ENCODE measurements at regions not wholly inside any gene's neighbourhood (a gene's known extent, or its start where the extent isn't known, plus 50 kb on each side); places are given as distances from the start of the nearest gene placed in this dataset.

GRCh38 chr11:26245046-26245445 lies 86.9 kb upstream of the ANO3 start:
- TF ChIP-seq, protein P1, sequence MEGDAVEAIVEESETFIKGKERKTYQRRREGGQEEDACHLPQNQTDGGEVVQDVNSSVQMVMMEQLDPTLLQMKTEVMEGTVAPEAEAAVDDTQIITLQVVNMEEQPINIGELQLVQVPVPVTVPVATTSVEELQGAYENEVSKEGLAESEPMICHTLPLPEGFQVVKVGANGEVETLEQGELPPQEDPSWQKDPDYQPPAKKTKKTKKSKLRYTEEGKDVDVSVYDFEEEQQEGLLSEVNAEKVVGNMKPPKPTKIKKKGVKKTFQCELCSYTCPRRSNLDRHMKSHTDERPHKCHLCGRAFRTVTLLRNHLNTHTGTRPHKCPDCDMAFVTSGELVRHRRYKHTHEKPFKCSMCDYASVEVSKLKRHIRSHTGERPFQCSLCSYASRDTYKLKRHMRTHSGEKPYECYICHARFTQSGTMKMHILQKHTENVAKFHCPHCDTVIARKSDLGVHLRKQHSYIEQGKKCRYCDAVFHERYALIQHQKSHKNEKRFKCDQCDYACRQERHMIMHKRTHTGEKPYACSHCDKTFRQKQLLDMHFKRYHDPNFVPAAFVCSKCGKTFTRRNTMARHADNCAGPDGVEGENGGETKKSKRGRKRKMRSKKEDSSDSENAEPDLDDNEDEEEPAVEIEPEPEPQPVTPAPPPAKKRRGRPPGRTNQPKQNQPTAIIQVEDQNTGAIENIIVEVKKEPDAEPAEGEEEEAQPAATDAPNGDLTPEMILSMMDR (conservative IDR thresholded peaks at IDR 0.05; ENCODE audit: low read depth in 2 of 2), result no peak
- no peak for TF ChIP-seq EZH2 (IDR thresholded peaks at IDR 0.05; ENCODE audit: low read depth, unreplicated experiment)
- TF ChIP-seq, protein P2, sequence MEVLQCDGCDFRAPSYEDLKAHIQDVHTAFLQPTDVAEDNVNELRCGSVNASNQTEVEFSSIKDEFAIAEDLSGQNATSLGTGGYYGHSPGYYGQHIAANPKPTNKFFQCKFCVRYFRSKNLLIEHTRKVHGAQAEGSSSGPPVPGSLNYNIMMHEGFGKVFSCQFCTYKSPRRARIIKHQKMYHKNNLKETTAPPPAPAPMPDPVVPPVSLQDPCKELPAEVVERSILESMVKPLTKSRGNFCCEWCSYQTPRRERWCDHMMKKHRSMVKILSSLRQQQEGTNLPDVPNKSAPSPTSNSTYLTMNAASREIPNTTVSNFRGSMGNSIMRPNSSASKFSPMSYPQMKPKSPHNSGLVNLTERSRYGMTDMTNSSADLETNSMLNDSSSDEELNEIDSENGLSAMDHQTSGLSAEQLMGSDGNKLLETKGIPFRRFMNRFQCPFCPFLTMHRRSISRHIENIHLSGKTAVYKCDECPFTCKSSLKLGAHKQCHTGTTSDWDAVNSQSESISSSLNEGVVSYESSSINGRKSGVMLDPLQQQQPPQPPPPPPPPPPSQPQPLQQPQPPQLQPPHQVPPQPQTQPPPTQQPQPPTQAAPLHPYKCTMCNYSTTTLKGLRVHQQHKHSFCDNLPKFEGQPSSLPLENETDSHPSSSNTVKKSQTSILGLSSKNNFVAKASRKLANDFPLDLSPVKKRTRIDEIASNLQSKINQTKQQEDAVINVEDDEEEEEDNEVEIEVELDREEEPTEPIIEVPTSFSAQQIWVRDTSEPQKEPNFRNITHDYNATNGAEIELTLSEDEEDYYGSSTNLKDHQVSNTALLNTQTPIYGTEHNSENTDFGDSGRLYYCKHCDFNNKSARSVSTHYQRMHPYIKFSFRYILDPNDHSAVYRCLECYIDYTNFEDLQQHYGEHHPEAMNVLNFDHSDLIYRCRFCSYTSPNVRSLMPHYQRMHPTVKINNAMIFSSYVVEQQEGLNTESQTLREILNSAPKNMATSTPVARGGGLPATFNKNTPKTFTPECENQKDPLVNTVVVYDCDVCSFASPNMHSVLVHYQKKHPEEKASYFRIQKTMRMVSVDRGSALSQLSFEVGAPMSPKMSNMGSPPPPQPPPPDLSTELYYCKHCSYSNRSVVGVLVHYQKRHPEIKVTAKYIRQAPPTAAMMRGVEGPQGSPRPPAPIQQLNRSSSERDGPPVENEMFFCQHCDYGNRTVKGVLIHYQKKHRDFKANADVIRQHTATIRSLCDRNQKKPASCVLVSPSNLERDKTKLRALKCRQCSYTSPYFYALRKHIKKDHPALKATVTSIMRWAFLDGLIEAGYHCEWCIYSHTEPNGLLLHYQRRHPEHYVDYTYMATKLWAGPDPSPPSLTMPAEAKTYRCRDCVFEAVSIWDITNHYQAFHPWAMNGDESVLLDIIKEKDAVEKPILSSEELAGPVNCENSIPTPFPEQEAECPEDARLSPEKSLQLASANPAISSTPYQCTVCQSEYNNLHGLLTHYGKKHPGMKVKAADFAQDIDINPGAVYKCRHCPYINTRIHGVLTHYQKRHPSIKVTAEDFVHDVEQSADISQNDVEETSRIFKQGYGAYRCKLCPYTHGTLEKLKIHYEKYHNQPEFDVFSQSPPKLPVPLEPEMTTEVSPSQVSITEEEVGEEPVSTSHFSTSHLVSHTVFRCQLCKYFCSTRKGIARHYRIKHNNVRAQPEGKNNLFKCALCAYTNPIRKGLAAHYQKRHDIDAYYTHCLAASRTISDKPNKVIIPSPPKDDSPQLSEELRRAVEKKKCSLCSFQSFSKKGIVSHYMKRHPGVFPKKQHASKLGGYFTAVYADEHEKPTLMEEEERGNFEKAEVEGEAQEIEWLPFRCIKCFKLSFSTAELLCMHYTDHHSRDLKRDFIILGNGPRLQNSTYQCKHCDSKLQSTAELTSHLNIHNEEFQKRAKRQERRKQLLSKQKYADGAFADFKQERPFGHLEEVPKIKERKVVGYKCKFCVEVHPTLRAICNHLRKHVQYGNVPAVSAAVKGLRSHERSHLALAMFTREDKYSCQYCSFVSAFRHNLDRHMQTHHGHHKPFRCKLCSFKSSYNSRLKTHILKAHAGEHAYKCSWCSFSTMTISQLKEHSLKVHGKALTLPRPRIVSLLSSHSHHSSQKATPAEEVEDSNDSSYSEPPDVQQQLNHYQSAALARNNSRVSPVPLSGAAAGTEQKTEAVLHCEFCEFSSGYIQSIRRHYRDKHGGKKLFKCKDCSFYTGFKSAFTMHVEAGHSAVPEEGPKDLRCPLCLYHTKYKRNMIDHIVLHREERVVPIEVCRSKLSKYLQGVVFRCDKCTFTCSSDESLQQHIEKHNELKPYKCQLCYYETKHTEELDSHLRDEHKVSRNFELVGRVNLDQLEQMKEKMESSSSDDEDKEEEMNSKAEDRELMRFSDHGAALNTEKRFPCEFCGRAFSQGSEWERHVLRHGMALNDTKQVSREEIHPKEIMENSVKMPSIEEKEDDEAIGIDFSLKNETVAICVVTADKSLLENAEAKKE (CRISPR knock-in tag; IDR thresholded peaks at IDR 0.05), result no peak
- TF ChIP-seq POLR2AphosphoS5 (IDR thresholded peaks at IDR 0.05; ENCODE audit: low read depth), result no peak
- no peak for TF ChIP-seq REST (IDR thresholded peaks at IDR 0.05; ENCODE audit: unreplicated experiment)

Measured in GM23338 (cell line).